Fibroblast of the conjunctiva (primary cell): ENCODE measurements at regions not wholly inside any gene's neighbourhood (a gene's known extent, or its start where the extent isn't known, plus 50 kb on each side); places are given as distances from the start of the nearest gene placed in this dataset.
"Not testable (repeated sequence)": the region's sequence is repeated elsewhere in the genome, so short reads cannot be mapped to it uniquely, and the experiment has no call there.

Source experiments
- DNase-seq: peaks from one replicate; pipeline ENCODE4 v3.0.0-alpha.2; 2010; ENCODE audit warnings: low read depth

DNA sequence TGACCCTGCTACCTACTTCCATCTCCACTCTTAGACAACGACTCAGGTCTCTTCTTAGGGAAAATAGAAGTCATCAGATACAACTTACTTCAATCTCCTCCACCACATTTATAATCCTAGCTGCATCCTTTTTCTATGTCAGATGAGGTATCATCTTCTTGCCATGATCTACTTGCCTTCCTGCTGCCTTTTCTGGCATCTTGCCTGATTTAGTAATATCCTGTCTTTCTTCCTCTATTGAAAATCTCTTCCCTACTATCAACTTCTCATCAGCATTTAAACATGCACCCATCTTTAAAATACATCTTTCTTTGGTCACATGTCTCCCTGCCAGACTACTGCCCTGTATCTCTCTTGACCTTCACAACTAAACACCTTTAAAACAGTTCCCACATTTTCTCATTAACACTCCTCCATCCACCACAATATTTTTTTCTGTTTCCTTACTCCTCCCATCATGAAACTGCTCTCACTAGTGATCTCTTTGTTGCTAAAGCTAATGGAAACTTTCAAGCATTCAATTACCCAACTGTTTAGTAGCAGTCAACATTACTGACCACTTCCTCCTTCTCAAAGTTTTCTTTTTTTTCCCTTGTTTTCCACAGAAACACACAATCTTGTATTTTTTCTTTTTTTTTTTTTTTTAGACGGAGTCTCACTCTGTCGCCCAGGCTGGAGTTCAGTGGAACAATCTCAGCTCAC lies 100.8 kb upstream of the CXorf66 start:
- no peak for DNase-seq

GRCh38 chrX:140064993-140065392 lies 99.7 kb upstream of the CXorf66 start:
- DNase-seq = no peak

DNA sequence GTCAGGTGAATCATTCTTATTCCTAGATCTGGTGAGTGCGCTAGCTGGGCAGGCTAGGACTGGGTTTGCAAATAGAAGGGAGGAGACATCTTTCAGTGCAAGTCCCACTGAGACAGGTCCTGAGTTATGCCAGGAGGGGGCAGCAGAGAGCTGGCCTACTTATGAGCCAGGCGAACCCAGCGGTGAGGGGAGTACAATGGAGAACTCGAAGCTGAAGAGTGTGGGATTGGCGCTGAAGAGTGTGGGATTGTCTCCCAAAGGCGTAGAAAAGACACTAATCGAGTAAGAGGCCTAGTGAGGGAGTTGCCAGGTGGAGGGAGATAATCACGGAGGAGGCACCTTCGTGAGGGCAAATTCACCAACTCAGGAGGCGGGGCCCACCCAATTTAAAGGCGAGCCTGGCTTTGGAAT lies 91.7 kb upstream of the CXorf66 start:
- peak; percentile 43 for DNase-seq

DNA sequence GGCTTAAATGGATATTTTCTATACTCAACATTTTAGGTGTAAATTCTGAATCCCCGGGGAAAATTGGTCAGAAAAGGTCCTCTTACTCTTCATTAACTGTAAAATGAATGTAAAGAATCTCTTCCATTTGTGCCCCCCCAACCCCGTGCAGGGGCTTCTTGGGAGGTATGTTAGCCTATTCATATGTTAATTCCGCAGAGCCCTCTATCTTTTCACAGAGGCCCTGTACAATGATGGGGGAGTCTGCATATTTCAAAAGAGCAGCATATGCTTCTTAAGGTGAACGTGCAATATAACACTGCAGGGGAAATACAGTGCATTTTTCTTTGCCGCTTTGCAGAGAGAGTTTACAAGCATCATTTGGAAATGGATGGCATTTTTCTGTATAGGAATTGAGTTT lies 88.5 kb upstream of the CXorf66 start:
- DNase-seq = no peak

GRCh38 chrX:140050906-140051305 lies 85.6 kb upstream of the CXorf66 start:
- DNase-seq = no peak

DNA sequence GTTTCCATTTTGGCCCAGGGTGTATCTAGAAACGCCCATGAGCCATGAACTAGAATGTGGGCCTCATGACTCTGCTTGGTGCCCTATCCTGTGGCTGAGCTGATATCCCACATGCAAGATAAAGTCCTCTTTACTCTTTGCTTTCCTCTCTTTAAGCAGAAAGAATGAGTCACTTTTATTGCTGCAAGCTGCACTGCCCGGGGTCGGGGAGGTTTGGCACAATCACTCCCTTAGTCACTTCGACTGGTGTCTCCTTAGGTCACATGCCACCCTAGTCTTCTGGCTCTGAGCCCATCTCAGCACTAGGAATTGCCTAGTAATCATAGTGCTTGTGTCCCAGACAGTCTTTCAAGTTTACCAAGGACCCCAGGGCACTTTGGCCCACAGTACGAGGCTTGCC lies 75.1 kb upstream of the CXorf66 start:
- DNase-seq = no peak

GRCh38 chrX:140038842-140039241 lies 73.5 kb upstream of the CXorf66 start:
- DNase-seq = no peak

DNA sequence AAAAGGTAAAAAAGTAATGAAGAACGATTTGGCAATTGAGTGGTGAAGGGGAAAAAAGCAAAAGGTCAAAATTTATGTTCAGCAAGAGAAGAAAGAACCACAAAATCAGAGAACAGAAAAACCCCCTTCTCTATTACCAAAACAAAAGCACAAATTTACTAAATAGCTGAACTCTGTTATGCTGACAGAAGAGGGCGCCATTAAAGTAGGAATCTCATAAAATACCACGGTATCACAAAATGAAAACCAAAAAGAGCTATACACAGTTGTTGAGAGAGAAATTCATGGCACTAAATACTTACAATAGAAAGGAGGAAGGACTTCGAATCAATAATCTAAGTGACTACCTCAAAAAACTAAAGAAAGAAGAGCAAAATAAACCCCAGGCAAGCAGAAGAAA lies 69.6 kb upstream of the CXorf66 start:
- DNase-seq = no peak

- DNase-seq = no peak
Observed at GRCh38 chrX:140022482-140022881, 57.2 kb upstream of the CXorf66 start.

DNA sequence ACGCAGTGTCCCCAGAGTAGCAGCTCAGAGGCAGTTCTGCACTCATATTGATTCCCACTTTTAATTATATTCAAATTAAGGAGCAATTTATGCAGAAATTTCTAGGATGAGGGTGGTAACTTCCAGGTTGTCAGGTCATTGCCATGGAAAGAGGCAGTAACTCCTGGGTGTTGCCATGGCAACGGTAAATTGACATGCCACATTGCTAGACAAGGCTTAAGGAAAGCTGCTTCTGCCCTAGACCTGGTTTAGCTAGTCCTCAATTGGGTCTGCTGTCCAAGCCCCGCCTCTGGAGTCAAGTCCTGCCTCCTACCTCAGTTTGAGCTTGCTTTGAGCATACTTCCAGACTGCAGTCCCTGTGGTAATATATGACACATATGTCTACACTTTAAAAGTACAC lies 53.8 kb upstream of the CXorf66 start:
- not testable (repeated sequence) for DNase-seq
